Retinal pigment epithelial cell (primary cell): ENCODE measurements at regions not wholly inside any gene's neighbourhood (a gene's known extent, or its start where the extent isn't known, plus 50 kb on each side); places are given as distances from the start of the nearest gene placed in this dataset.

Source experiments
- DNase-seq: peaks from one replicate; pipeline ENCODE4 v3.0.0-alpha.2; 2010; ENCODE audit warnings: low read depth
- H3K4me3 ChIP-seq: 2 replicates; pipeline ENCODE4 v1.5.1; 2011; ENCODE audit warnings: mild to moderate bottlenecking, low read length, control low read depth, moderate library complexity
- TF ChIP-seq, protein P1 (sequence below): conservative IDR thresholded peaks from 2 replicates; pipeline ENCODE4 v1.5.1; 2011; ENCODE audit warnings: low read depth, low read length, control low read depth, inconsistent platforms

GRCh38 chr1:55278378-55278777 lies 63.2 kb upstream of the USP24 start:
- TF ChIP-seq, protein P1, sequence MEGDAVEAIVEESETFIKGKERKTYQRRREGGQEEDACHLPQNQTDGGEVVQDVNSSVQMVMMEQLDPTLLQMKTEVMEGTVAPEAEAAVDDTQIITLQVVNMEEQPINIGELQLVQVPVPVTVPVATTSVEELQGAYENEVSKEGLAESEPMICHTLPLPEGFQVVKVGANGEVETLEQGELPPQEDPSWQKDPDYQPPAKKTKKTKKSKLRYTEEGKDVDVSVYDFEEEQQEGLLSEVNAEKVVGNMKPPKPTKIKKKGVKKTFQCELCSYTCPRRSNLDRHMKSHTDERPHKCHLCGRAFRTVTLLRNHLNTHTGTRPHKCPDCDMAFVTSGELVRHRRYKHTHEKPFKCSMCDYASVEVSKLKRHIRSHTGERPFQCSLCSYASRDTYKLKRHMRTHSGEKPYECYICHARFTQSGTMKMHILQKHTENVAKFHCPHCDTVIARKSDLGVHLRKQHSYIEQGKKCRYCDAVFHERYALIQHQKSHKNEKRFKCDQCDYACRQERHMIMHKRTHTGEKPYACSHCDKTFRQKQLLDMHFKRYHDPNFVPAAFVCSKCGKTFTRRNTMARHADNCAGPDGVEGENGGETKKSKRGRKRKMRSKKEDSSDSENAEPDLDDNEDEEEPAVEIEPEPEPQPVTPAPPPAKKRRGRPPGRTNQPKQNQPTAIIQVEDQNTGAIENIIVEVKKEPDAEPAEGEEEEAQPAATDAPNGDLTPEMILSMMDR: no peak
- no peak overlapping the region for H3K4me3 ChIP-seq
- DNase-seq: no peak

- no peak overlapping the region for H3K4me3 ChIP-seq
- TF ChIP-seq, protein P1: peak; percentile 92
- DNase-seq: no peak
Observed at GRCh38 chr1:55277377-55278130, 62.4 kb upstream of the USP24 start.

DNA sequence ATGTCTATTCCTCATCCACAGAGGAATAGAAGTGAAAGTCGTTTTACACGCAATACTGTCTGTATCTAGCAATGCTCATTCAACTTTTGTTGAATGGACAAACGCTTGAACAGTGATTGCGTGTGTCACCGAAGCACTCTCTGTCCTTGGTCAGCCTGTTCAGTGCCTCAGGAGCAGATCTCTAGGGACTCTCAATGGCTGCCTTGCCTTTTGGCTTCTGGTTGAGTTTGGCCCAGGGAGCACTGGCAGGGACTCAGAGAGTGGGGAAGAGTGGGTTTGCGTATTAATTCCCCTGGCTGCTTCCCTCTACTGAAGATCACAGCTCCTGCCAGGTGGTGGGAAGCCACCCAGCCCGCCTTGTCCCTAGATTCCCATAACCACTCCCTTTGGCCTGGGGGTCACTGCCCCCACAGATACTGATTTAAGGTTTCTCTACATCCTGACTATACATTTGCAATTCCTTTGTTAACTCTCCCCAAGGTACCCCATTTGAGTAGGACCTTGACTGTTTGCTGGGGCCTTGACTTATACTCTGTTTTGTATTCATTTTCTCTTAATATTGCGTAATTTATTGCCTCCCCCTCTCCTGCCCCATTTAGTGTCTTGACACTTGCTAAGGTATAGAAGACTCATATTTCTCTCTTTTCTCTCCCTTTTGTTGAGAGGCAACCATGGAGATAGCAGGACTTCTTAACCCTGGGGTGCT lies 61.7 kb upstream of the USP24 start:
- H3K4me3 ChIP-seq: no peak overlapping the region
- no peak for DNase-seq
- TF ChIP-seq, protein P1: no peak

DNA sequence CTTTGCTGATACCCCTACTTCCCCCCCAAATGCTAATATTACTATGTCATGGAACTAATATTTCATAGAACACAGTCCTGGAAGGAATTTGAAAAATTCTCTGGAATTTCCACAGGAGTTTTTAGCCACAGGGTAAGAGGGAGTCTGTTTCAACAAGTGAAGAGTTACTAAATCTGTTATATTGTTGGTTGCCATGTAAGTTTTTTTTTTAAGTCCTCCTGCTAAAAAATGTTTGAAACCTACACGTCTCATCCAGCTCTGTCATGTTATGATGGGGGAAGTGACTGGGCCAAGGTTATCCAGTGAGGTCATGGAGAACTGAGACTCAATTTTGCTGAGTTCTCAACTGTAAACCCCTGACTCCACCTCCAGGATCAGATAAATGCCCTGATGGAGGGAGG lies 60.8 kb upstream of the USP24 start:
- no peak for DNase-seq
- TF ChIP-seq, protein P1: no peak
- H3K4me3 ChIP-seq: no peak overlapping the region

DNA sequence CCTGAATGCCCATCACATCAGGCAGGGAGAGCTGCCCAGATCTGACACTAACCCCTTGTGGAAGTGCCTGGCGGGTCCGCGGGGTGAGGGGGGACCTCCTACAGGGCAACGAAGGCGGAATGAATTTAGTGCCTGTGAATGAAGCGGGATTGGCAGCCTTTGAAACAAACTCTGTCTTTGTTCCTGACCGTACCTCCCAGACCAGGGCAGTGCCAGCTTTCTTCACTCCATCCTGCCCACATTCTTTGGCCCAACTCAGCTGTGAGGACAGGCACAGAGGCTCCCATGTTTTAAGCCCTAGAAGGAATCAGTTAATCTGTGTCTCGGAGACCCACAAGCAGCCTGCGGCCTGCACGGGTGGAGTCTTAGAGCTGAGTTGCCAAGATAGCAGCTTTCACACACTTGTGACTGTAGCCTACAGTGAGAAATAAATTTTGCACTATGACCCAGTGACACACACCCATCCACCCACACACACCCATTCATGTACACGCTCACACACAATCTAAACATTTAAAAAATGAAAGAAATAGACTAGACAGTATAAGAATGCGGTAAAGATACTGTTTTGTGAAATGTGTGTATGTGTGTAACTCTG lies 60.1 kb upstream of the USP24 start:
- DNase-seq: peak; percentile 54
- no peak overlapping the region for H3K4me3 ChIP-seq
- TF ChIP-seq, protein P1: no peak

- DNase-seq: no peak
- H3K4me3 ChIP-seq: no peak overlapping the region
- TF ChIP-seq, protein P1: no peak
Observed at GRCh38 chr1:55272994-55273393, 57.8 kb upstream of the USP24 start.
